UCSD-AML1 (cell line): ENCODE measurements at regions not wholly inside any gene's neighbourhood (a gene's known extent, or its start where the extent isn't known, plus 50 kb on each side); places are given as distances from the start of the nearest gene placed in this dataset.

Source experiments
- DNase-seq: peaks from one replicate; lab custom pipeline; 2025; ENCODE audit not compliant: unreplicated experiment; lab: John Stamatoyannopoulos, UW

DNA sequence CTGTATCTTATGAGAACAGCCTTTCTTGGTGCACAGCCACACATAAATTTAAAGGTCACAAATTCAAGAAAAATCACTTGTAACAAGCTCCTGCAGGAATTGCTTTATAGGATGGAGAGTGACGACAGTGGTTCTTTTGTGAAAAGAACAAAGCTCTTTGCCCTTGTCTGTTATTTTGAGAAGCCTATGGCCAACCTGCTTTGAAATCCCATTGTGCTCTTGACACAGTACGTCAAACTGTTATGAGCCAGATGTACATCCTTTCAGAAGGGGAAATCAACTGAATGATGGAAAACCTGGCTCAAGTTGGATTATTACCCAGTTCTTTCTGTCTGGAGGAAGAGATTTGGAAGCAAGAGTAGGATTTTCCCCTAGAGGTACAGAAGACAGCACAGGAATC, 1454.2 kb downstream of the ARAP2 start:
- no peak for DNase-seq

DNA sequence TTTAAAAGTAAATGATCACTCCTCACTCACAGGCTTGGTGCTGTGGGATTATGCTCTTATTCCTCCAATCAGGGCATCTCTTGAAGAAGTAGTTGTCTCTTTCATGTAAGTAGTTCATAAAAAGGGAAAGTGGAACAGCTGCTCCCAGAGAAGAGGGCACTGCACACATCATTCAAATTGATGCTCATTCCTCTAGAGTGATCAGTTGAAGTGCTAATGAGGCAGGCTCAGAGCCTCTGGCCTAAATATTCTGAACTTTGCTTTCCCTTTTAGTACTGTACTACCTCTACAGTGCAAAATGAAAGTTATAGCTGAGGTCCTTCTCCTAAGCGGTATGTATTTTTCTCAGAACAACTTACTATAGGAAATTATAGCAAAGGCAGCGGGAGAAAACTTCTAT, 1453.1 kb downstream of the ARAP2 start:
- no peak for DNase-seq

DNA sequence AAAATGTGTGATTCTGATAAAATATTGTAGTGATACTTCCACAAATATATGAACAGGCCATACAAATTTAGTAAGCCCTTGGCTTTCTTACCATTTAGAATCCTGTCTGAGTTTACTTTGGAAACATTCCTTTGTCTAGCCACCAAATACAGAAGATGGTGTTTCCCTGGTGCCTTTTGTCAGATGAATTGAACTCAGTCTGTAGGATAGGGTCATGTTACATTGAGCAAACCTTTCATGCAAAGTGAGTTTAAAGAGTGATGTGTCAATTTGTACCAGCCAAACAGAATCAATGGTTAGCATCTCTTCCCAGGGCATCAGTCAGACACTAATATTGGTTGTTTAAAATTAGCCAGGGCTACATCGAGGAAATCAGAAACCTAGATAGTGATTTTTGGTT, 1443.4 kb downstream of the ARAP2 start:
- no peak for DNase-seq

DNA sequence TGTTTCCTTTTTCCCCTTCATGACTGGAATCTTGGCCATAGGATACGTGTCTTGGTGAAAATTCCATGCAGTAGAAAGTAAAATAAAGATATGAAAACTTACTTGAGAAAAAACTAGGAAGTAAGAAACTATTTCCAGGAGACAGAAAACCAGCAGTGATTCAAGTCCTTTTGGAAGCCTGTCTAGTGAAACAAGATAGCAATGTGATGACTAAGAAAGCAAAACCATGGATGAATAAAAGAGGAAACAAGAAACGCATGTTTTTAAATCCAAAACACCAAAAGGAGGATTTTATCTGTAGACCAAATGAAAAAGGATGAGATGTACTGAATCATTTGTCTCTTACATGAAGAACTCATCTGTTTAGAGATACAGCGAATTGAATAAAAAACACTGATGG, 1430.0 kb downstream of the ARAP2 start:
- DNase-seq: no peak

DNA sequence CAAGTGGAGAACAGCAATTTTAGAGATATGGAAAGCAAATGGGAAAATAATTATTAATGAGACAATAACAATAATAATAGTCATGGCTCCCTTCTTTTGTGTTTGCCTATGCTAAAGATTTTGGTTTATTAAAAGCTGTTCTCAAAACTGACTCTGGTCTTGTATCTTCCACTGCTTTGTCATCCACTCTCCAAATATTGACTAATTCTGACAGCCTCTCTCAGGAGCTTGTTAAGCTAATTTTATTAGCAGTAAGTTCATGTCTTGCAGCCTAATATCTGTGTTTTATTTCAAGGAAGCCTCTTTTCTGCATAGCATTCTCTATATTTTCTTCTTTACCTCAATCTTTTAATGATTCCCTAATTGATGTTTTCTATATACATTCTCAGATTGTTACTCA, 1419.8 kb downstream of the ARAP2 start:
- DNase-seq: no peak

DNA sequence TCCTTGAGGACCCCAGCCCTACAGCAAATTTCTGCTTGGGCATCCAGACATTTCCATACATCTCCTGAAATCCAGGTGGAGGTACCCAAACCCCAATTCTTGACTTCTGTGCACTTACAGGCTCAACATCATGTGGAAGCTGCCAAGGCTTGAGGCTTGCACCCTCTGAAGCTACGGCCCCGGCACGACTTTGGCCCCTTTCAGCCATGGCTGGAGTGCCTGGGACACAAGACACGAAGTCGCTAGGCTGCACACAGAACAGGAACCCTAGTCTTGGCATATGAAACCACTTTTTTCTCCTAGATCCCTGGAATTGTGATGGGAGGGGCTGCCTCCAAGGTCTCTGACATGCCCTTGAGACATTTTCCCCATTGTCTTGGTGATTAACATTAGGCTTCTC, 1417.7 kb downstream of the ARAP2 start:
- no peak for DNase-seq

DNA sequence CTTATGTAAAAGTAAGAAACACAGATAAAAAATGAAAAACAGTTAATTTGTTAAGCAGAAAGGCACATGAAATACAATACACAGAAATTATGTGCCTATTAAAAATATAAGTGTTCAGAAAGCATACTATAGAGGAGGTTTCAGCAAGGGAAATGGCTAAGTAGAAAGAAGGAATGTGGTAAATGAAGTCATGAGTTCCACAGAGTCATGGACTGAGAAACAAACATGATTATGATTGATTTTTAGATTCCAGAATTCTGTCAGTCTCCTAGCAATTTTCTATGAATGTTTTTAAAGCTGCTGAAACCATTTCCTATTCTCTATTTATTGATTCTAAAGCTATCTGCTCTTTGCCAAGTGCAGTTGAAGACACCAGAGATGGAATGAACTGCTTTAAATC, 1398.4 kb downstream of the ARAP2 start:
- DNase-seq: no peak

DNA sequence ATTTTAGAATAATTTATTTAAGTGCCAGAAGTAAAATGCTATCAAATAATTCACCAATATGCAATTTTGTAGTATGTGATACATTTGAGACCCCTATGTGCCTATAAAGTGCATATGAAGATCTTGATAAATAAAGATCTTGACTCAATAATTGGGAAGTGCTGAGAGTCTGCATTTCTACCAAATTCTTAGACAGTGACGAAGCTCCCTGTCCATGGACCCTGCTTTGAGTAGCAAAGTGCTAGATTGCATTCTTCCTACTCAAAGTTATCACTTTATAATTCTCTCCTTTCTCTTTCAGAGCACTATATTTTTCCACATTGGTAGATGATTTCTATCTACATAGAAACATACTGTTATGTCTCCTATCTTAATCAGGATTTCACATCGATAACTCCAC, 1393.9 kb downstream of the ARAP2 start:
- DNase-seq: no peak

DNA sequence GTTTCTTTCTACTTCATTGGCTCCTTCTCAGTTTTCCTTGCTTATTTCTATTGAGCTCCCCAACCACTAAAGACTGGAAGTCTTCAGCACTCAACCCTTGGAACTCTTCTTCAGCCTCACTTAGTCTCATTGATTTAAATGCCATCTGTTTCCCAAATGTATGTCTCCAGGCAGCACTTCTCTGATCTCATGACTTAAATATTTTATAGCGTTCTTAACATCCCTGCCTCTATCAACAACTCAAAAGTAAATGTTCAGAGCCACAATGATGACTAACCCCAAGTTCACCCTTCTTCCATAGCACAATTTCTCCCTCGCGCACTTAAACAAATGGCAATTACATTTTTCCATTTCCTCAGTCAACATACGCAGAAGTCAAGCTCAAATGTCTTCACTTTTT, 1393.3 kb downstream of the ARAP2 start:
- DNase-seq: no peak

DNA sequence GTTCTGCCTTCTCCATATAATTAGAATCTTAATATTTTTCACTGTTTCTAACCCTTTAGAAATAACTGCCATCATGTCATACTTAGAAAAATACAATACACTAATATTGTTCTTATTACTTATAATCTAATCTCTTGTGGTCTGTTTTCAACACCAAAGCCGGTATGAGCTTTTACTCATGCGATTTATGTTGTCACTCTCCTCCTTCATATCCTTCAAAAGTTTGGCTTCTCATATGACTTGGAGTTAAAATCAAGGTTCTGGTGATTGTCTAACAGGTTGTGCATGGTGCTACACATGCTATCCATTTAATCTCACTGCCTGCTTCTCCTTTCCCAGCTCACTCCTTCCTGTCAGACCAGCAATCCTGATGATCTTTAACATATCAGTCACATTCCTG, 1392.9 kb downstream of the ARAP2 start:
- no peak for DNase-seq

DNA sequence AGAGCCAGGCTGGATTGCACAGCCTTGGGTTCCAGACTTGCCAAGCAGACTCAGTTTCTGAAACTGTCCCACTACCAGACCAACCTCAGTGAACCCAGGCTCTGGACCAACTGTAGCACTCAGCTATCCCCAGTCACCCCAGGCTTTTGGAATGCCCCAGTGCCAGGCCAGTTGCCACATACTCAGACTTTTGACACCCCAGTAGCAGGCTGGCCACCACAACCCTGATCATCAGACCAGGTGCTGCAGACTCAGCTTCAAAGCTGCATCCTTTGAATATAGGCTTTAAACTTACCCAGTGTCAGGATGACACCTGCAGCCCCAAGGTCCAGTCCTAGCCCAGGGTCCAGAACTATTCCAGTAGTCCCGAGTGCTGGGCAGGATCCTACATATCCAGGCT, 1389.9 kb downstream of the ARAP2 start:
- DNase-seq: no peak

DNA sequence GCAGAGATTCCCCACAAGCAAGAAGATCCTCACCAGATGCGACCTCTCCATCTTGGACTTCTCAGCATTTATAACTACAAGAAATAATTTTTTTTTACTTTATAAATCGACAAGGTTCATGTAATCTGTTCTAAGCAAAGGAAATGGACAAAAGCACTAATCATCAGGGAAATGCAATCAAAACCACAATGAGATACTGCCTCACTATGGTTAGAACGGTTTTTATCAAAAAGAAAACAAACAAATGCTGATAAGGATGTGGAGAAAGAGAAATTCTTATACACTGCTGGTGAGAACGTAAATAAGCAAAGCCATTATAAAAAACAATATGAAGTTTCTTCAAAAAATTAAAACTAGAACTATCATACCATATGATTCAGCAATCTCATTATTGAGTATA, 1382.6 kb downstream of the ARAP2 start:
- no peak for DNase-seq

DNA sequence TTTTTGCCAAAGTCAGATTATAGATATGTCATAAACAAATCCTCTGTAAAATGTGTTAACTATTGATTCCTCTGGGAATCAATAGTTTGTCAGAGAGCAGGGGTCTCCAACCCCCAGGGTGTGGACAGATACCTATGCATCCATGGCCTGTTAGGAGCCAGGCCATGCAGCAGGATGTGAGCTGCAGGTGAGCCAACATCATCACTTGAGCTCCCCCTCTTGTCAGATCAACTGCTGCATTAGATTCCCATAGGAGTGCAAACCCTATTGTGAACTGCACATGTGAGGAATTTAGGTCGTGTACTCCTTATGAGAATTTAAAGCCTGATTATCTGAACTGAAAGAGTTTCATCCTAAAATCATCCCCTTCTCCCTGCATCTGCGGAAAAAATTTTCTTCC, 1365.4 kb downstream of the ARAP2 start:
- DNase-seq: no peak

DNA sequence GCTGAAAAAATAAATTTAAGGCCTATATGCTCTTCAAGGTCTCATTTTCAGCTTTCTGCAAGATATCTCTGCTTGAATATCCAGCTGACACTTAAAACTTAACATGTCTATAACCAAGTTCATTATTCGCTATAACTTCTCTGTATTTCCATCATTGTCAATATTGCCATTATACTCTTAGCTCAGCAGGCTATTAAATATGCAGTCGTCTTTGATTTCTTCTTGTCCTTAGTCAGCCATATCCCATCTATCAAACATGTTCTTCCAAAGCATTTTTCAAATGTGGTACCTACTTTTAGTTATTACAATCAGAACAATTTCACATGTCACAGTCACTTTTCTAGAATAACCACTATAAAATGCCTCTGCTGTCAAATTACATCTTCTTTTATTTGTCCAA, 1364.1 kb downstream of the ARAP2 start:
- no peak for DNase-seq

DNA sequence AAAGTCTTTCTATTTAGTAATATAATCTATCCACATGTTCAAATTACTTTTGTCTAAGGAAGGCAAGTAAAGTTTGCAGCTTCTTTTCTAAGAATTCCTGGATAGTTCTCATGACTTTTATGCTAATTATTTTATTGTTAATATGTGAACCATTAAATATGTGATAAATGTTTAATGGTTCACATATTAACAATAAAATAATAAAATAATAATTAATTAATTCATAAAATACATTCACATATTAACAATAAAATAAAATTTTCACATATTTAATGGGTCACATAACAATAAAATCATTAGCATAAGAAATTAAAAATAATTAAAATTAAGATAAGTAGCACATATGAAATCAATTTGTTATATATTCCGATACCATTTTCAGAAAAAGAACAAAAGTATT, 1352.4 kb downstream of the ARAP2 start:
- DNase-seq: no peak

DNA sequence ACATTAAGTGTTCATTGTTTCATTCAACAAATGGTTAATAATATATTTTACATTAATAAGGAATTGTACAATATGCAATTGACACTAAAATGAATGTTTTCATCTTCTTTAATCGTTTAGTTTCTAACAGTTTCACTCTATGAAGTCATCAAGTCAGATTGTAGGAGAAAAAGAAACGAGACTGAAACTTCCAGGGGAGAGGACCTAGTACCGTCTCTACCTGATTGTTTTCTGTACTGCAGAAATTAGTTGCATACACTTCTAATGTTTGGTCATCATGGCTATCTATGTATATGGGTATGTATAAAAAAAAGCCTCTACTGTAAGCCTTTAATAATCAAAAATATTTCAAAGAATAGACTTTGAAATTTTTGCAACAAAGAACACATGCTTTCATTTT, 1350.9 kb downstream of the ARAP2 start:
- DNase-seq: no peak

DNA sequence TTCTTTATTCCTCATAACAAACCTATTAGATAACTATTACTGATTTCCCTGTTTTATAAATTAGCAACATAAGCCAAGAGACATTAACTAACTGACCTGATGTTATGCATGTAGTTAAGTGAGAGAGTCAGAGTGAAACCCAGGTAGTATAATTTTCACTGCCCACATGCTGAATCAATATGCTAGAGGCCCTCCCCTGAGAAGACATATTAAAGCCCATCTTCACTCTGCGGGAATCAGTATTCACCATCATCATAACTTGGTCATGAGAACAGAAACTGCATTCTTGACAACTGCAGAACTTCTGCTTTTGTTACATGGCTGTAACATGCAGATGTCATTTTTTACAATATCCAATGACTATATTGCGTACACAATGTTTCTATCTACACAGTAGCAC, 1324.3 kb downstream of the ARAP2 start:
- DNase-seq: no peak

DNA sequence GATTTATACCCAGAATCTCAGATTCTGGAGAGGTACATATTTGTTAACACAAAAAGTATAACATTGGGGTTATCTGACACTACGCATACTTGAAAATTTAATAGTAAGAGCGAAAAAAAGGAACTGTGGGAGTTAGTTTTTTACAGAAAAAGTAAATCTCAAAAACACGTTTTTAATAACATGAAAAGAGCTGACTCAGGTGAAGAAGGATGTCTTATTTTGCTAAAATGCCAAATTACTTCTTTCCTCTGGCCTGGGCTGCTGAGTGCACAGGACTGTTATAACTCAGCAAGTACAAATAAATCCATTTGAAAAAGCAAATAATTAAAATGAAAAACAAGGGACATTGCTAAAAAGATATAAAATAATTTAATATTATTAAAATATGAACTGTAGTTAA, 1322.9 kb downstream of the ARAP2 start:
- DNase-seq: no peak

DNA sequence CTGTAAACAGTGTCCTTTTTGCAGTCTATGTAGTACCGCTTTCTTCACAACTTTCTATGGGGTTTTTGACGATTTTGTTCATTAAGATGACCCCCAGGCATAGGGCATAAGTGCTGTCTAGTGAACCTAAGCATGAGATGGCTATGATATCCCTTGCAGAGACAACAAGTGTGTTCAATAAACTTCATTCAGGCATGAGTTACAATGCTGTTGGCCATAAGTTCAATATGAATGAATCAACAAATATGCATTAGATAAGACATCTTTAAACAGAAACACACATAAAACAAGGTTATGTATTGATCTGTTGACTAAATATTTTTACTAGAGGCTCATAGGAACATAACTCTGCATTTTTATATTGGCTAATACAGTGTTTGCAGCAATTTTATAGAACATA, 1322.0 kb downstream of the ARAP2 start:
- no peak for DNase-seq

DNA sequence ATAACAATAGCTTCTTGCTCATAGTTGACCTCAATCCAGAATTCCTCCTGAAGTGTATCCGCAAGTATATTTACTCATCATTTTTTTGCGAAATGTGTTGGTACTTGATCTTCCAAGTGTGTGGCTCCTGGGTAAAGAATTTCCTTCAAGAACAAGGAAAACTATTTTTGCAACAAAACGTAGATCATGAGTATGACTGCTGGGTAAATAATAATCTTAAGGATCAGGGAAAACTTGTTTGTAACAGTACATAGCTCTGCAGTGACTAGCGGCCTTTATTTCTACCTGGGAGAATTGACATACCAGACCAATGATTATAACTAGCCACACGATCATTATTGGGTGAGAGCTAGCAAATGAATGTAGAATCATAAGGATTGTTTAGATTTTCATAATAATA, 1311.7 kb downstream of the ARAP2 start:
- DNase-seq: no peak

DNA sequence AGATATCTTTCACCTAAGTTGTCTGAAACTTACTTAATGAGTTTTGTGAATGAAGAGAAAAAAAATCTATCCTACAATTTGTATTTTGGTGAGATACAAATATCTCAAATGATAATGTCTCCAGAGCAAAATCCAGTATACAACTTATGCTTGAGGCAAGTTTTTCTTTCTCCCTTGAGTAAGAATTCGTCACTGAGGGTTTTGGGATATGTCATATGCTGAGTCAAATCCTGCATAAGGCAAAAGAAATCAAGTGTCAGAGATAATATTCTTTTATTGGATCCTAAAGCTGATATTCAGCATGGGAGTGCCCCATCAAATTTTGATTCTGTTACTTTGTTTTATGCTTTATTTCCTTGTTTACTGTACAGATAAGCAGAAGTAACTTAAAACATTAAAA, 1308.6 kb downstream of the ARAP2 start:
- no peak for DNase-seq

DNA sequence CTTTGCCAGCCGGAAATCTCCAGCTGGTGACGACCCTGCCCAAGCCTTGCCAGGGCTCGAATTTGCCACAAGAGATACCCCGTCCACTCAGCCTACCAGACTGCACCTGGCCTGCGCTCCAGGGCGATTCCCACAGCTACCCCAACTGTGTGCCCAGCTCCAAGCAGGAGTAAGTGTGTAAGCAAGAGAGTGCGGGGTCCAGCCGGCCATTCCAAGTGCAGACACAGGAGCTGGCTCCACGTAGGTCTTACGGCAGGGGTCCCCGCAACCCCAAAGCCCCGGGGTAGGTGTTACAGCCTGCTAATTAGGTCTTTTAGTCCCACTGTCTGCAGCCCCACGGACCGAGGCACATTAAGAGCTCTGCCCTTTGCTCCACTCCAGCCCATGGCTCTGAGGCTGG, 1305.2 kb downstream of the ARAP2 start:
- DNase-seq: no peak

DNA sequence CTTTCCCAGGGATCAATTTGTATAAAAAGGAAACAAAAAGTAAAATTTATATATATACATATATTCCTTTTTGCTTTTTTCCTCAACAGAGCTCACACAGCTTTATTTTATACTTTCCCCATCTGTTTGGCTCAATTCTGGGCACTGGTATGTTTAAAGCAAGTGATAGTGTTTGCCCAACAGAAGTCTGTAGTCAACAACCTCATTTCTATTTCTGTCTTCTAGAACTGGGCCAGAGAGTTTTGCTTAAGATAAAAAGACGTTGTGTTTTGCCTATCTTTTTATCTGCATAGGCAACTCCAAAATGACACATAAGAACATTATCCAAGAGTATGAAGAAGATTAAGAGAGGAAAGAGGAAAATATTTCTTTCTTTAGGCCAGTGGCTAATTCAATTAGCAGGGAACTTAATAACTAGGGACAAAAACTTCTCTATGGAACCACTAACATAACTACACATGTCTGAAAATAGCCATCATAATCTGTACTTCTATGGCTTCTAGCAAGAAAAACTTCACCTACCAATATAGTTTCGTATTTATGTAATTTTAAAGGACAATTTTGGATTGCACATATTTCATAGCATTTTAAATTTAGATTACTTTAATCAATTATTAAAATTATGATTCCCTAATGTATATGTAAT, 1300.5 kb downstream of the ARAP2 start:
- DNase-seq: no peak

DNA sequence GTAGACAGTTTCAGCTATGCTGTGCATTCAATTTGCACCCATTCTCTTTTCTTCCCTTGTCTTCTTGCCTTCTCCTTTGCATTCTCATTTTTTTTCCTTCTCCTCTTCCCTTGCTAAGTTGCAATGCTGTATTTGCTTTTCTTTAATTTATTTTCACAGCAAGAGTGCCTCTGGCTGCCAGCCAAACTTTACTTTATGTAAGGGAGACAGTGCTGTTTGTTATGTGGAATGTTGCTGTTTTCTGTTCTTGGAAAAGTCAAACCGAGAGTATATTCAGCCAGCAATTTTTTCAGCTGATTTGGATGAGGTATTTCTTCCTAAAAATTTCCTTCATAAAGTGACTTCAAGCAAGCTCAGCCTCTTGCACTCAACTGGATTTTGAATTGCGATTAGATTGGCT, 1293.4 kb downstream of the ARAP2 start:
- no peak for DNase-seq
